SU-DHL-6 (cell line): ENCODE measurements at regions not wholly inside any gene's neighbourhood (a gene's known extent, or its start where the extent isn't known, plus 50 kb on each side); places are given as distances from the start of the nearest gene placed in this dataset.

Experiments
- H2AFZ ChIP-seq: fragments of 200-600 bp; sonication (generic); 2 replicates; pipeline ENCODE4 v1.6.1; 2014; ENCODE audit warnings: low read depth, mild to moderate bottlenecking, moderate library complexity, mixed read lengths, antibody characterized with exemption, low read length; ENCODE audit not compliant: severe bottlenecking
- H3F3A ChIP-seq: fragments of 200-600 bp; shearing (Covaris generic); 2 replicates; pipeline ENCODE4 v1.6.0; 2016; ENCODE audit warnings: antibody characterized with exemption, mild to moderate bottlenecking; ENCODE audit not compliant: insufficient read depth
- H3K27ac ChIP-seq: fragments of 200-600 bp; sonication (generic); 2 replicates; pipeline ENCODE4 v1.5.1; 2016; ENCODE audit warnings: low read depth, mild to moderate bottlenecking, low read length, moderate library complexity, mixed read lengths
- H3K27me3 ChIP-seq: fragments of 200-600 bp; sonication (generic), shearing (Covaris generic); 2 replicates; pipeline ENCODE4 v1.6.0; 2014; ENCODE audit warnings: mild to moderate bottlenecking, low read length
- H3K36me3 ChIP-seq: fragments of 200-600 bp; sonication (generic); 2 replicates; pipeline ENCODE4 v1.6.1; 2014; ENCODE audit warnings: mild to moderate bottlenecking, low read length, mixed read lengths
- H3K4me2 ChIP-seq: fragments of 300-600, 200-600 bp; shearing (Covaris generic), sonication (generic); 2 replicates; pipeline ENCODE4 v1.6.0; 2014; ENCODE audit warnings: low read length, low read depth, mild to moderate bottlenecking; ENCODE audit not compliant: poor library complexity, severe bottlenecking
- H3K4me3 ChIP-seq: fragments of 200-600 bp; sonication (generic); 2 replicates; pipeline ENCODE4 v1.5.1; 2014; ENCODE audit warnings: antibody characterized with exemption, low read length, mild to moderate bottlenecking, mixed read lengths; ENCODE audit not compliant: insufficient read depth, poor library complexity, severe bottlenecking
- H3K79me2 ChIP-seq: fragments of 200-600 bp; sonication (generic); 2 replicates; pipeline ENCODE4 v1.6.1; 2014; ENCODE audit warnings: mild to moderate bottlenecking, low read length, moderate library complexity; ENCODE audit not compliant: insufficient read depth
- H3K9ac ChIP-seq: fragments of 200-600 bp; sonication (generic); 2 replicates; pipeline ENCODE4 v1.7.0; 2014; ENCODE audit warnings: mild to moderate bottlenecking, low read length
- H3K9me2 ChIP-seq: fragments of 200-600 bp; sonication (generic); replicated peaks from 2 replicates; pipeline ENCODE4 v1.6.1; 2014; ENCODE audit warnings: low read length; ENCODE audit not compliant: insufficient read depth
- H3K9me3 ChIP-seq: fragments of 200-600 bp; sonication (generic); 2 replicates; pipeline ENCODE4 v1.6.1; 2014; ENCODE audit warnings: low read length, mixed read lengths; ENCODE audit not compliant: insufficient read depth
- H4K20me1 ChIP-seq: fragments of 200-600 bp; sonication (generic); 2 replicates; pipeline ENCODE4 v1.6.1; 2014; ENCODE audit warnings: low read depth, mild to moderate bottlenecking, antibody characterized with exemption, low read length, moderate library complexity, mixed read lengths
- EZH2phosphoT487 ChIP-seq: fragments of 200-600 bp; sonication (generic), shearing (Covaris generic); conservative IDR thresholded peaks from 2 replicates; pipeline ENCODE4 v1.6.1; 2018; ENCODE audit warnings: mild to moderate bottlenecking, antibody characterized with exemption, low read length, moderate library complexity, mixed read lengths
- TF ChIP-seq, protein P1 (sequence below): fragments of 200-600 bp; sonication (generic); IDR thresholded peaks from one replicate; pipeline ENCODE4 v1.5.1; 2017; ENCODE audit warnings: antibody characterized with exemption, mild to moderate bottlenecking, low read length, moderate library complexity; ENCODE audit not compliant: insufficient read depth, poor library complexity, severe bottlenecking

DNA sequence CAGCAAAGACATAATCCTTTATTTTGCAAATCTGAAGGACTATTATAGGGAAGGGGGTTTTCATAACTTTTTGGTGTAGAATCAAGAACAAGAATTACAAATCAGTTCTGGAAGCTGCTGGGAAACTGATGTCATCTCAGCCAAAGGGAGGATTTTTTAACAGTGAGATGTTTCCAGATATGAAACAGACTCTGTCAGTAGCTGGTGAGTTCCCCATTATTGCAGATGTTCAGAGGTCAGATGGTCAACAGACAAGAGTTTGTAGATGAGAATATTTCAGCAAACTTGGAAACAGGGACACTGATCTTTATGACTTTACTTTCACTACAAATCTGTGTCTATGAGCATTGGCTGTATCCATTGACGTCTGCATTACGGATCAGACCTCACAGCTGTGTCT is 71.9 kb upstream of the LPP start:
- Histone ChIP-seq H4K20me1 (no peaks in the 10 kb centered on the region), H3K9me3 (no peaks in the 10 kb centered on the region), H3K4me2 (no peak overlapping the region), H3K36me3 (no peaks in the 10 kb centered on the region), H3K79me2 (no peaks in the 10 kb centered on the region), H3K9ac (peak overlapping the region; percentile 16; the same call in 1 of the 2 replicates), H3K27me3 (no peaks in the 10 kb centered on the region), H3F3A (peaks cover 29% of the 10 kb centered on the region), H3K4me3 (no peak overlapping the region), H2AFZ (no peak overlapping the region), H3K27ac (no peak overlapping the region), H3K9me2 (no peaks in the 10 kb centered on the region)
- no peak for TF ChIP-seq EZH2phosphoT487
- TF ChIP-seq, protein P1, sequence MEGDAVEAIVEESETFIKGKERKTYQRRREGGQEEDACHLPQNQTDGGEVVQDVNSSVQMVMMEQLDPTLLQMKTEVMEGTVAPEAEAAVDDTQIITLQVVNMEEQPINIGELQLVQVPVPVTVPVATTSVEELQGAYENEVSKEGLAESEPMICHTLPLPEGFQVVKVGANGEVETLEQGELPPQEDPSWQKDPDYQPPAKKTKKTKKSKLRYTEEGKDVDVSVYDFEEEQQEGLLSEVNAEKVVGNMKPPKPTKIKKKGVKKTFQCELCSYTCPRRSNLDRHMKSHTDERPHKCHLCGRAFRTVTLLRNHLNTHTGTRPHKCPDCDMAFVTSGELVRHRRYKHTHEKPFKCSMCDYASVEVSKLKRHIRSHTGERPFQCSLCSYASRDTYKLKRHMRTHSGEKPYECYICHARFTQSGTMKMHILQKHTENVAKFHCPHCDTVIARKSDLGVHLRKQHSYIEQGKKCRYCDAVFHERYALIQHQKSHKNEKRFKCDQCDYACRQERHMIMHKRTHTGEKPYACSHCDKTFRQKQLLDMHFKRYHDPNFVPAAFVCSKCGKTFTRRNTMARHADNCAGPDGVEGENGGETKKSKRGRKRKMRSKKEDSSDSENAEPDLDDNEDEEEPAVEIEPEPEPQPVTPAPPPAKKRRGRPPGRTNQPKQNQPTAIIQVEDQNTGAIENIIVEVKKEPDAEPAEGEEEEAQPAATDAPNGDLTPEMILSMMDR = no peak

DNA sequence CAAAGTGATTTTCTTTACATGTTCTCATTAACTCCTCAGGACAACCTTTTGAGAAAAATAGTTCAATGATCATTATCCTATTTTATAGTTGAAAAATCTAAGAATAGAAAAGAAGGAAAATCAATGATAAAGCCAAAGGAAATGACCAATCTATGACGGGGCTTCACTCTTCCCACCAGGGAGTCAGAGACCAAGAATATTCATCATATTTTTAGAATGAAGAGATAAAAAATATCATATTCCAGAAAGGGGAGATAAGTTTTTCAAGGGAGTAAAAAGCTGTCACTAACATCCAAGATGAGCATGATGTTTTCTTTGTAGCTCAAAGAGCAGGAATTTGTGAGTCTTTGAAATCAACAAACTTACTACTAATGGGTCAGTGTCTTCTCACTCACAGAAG is 71.5 kb upstream of the LPP start:
- Histone ChIP-seq H3K9me3 (no peaks in the 10 kb centered on the region), H3F3A (peaks cover 33% of the 10 kb centered on the region), H3K36me3 (no peaks in the 10 kb centered on the region), H4K20me1 (no peaks in the 10 kb centered on the region), H3K79me2 (no peaks in the 10 kb centered on the region), H3K27me3 (no peaks in the 10 kb centered on the region), H3K4me2 (no peak overlapping the region), H2AFZ (no peak overlapping the region), H3K9ac (no peak overlapping the region), H3K9me2 (no peaks in the 10 kb centered on the region), H3K27ac (no peak overlapping the region), H3K4me3 (no peak overlapping the region)
- no peak for TF ChIP-seq EZH2phosphoT487
- TF ChIP-seq, protein P1 = no peak

DNA sequence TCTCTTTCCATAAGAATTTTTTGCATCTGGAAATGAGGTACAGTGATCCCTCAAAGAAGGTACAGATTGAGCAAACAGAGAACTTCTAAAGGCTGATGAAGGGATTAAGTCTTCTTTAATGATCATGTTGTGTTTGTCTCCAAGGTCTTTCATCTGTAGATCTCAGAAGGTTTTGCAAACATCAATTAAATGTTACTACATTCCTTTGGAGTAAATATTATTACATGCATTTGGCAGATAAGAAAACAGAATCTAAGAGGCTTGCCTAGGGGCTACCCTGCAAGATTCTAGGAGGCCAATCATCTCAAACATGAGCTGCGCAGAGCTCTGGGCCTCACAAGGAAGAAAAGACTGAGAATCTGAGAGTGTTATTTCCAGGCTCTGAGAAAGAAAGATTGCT is 70.9 kb upstream of the LPP start:
- Histone ChIP-seq H3K4me2 (no peak overlapping the region), H3K27me3 (no peaks in the 10 kb centered on the region)
- TF ChIP-seq, protein P1 = no peak
- TF ChIP-seq EZH2phosphoT487 = no peak

More for the DNA sequence above, 70.9 kb upstream of the LPP start:
- Histone ChIP-seq H3K9ac (no peak overlapping the region), H2AFZ (no peak overlapping the region), H3K9me3 (no peaks in the 10 kb centered on the region), H3K9me2 (no peaks in the 10 kb centered on the region), H3K36me3 (no peaks in the 10 kb centered on the region), H4K20me1 (no peaks in the 10 kb centered on the region), H3K79me2 (no peaks in the 10 kb centered on the region), H3K27ac (peak overlapping the region; percentile 97; the same call in 1 of the 2 replicates), H3F3A (peaks cover 39% of the 10 kb centered on the region), H3K4me3 (no peak overlapping the region)
